Epithelial cell of proximal tubule (primary cell): ENCODE measurements at regions not wholly inside any gene's neighbourhood (a gene's known extent, or its start where the extent isn't known, plus 50 kb on each side); places are given as distances from the start of the nearest gene placed in this dataset.
"Not testable (repeated sequence)": the region's sequence is repeated elsewhere in the genome, so short reads cannot be mapped to it uniquely, and the experiment has no call there.

Experiments used
- DNase-seq: peaks from one replicate; pipeline ENCODE4 v3.0.0-alpha.2; 2011; ENCODE audit warnings: low read depth
- H3K4me3 ChIP-seq: 2 replicates; pipeline ENCODE4 v1.5.1; 2011; ENCODE audit warnings: low read depth, mild to moderate bottlenecking, low read length
- CTCF ChIP-seq: conservative IDR thresholded peaks from 2 replicates; pipeline ENCODE4 v1.5.1; 2012; ENCODE audit warnings: low read depth, mild to moderate bottlenecking, low read length

- no peak for TF ChIP-seq CTCF
- no peak overlapping the region for H3K4me3 ChIP-seq
- DNase-seq: no peak
Observed at GRCh38 chr13:58329746-58330145, 698.2 kb downstream of the PCDH17 start.

- no peak overlapping the region for H3K4me3 ChIP-seq
- no peak for TF ChIP-seq CTCF
- DNase-seq: no peak
Observed at GRCh38 chr13:58340895-58341294, 709.4 kb downstream of the PCDH17 start.

- DNase-seq: no peak
- TF ChIP-seq CTCF: no peak
- no peak overlapping the region for H3K4me3 ChIP-seq
Observed at GRCh38 chr13:58341318-58341717, 709.8 kb downstream of the PCDH17 start.

GRCh38 chr13:58343076-58343475 lies 711.5 kb downstream of the PCDH17 start:
- no peak overlapping the region for H3K4me3 ChIP-seq
- no peak for TF ChIP-seq CTCF
- DNase-seq: no peak

- not testable (repeated sequence) for DNase-seq, H3K4me3 ChIP-seq
Observed at GRCh38 chr13:58352100-58352499, 720.6 kb downstream of the PCDH17 start.

- no peak for DNase-seq
- no peak overlapping the region for H3K4me3 ChIP-seq
- TF ChIP-seq CTCF: no peak
Observed at GRCh38 chr13:58369936-58370335, 738.4 kb downstream of the PCDH17 start.

- no peak for TF ChIP-seq CTCF
- no peak overlapping the region for H3K4me3 ChIP-seq
- DNase-seq: no peak
Observed at GRCh38 chr13:58376349-58376748, 744.8 kb downstream of the PCDH17 start.

- TF ChIP-seq CTCF: no peak
- DNase-seq: no peak
- H3K4me3 ChIP-seq: no peak overlapping the region
Observed at GRCh38 chr13:58376775-58377174, 745.2 kb downstream of the PCDH17 start.
